Left cardiac atrium (tissue), 4 donors: ENCODE measurements at regions not wholly inside any gene's neighbourhood (a gene's known extent, or its start where the extent isn't known, plus 50 kb on each side); places are given as distances from the start of the nearest gene placed in this dataset.

ENCODE experiments used
- ATAC-seq, 2 donors: fragments of 200-7000 bp; cut with Tn5 transposase; one replicate each; pipeline ENCODE4 v1.9.1; 2020; ENCODE audit warnings: mild to moderate bottlenecking in 2 of 2, moderate library complexity in 2 of 2
- DNase-seq: peaks from one replicate; pipeline ENCODE4 v3.0.0-alpha.2; 2020
- intact Hi-C, 2 donors: fragments of 100-400 bp; cut with DNase I; formaldehyde crosslinking; loops; one replicate each; pipeline versions ENCODE4 v1.14.1 to v1.15.1; 2022 to 2023
- donor health status: DM: no; HTN: yes; CAD: no.
- donor health status: DM: no; HTN: yes; CAD: no; lungs with severe emphysema.
- donor health status: DM: yes; HTN: yes; CAD: no.
- donor health status: Dilated cardiomyopathy.

- no peak for DNase-seq
Observed at GRCh38 chr2:15796167-15796942, 144.0 kb upstream of the MYCN start.

GRCh38 chr2:15797231-15797938 lies 143.0 kb upstream of the MYCN start:
- no peak for ATAC-seq

More at GRCh38 chr2:15796167-15796942, 144.0 kb upstream of the MYCN start:
- intact Hi-C loops = no loop called here
- no peak for ATAC-seq

GRCh38 chr2:15797939-15798281 lies 142.4 kb upstream of the MYCN start:
- ATAC-seq (no peak), DNase-seq (no peak)
- intact Hi-C loops = no loop called here

More at GRCh38 chr2:15797231-15797938, 143.0 kb upstream of the MYCN start:
- no peak for DNase-seq
- intact Hi-C loops = no loop called here

- ATAC-seq = no peak
- no peak for DNase-seq
- intact Hi-C loops = no loop called here
Observed at GRCh38 chr2:15798701-15799431, 141.5 kb upstream of the MYCN start.

- no peak for ATAC-seq
- no peak for DNase-seq
- intact Hi-C loops = no loop called here
Observed at GRCh38 chr2:15799432-15799827, 140.9 kb upstream of the MYCN start.

- intact Hi-C loops = no loop called here
- DNase-seq (no peak), ATAC-seq (peak; percentile 50 to 70)
Observed at GRCh38 chr2:15800495-15801329, 139.6 kb upstream of the MYCN start.

GRCh38 chr2:15801439-15801838 lies 138.9 kb upstream of the MYCN start:
- DNase-seq (no peak), ATAC-seq (no peak)
- intact Hi-C loops = no loop called here

GRCh38 chr2:15801904-15802303 lies 138.4 kb upstream of the MYCN start:
- DNase-seq (no peak), ATAC-seq (no peak)
- intact Hi-C loops = no loop called here

- no peak for ATAC-seq
- intact Hi-C loops = no loop called here
- DNase-seq = no peak
Observed at GRCh38 chr2:15802657-15803542, 137.4 kb upstream of the MYCN start.

- DNase-seq = no peak
- intact Hi-C loops = no loop called here
- ATAC-seq = no peak
Observed at GRCh38 chr2:15803543-15804245, 136.7 kb upstream of the MYCN start.

- no peak for DNase-seq
- no peak for ATAC-seq
- intact Hi-C loops = no loop called here
Observed at GRCh38 chr2:15804246-15804619, 136.1 kb upstream of the MYCN start.

GRCh38 chr2:15804691-15805090 lies 135.7 kb upstream of the MYCN start:
- ATAC-seq (no peak), DNase-seq (no peak)
- intact Hi-C loops = no loop called here

GRCh38 chr2:15805206-15805605 lies 135.1 kb upstream of the MYCN start:
- intact Hi-C loops = no loop called here
- DNase-seq = no peak
- ATAC-seq = no peak

GRCh38 chr2:15805772-15806171 lies 134.6 kb upstream of the MYCN start:
- intact Hi-C loops = no loop called here
- ATAC-seq (no peak), DNase-seq (no peak)

GRCh38 chr2:15806801-15807417 lies 133.4 kb upstream of the MYCN start:
- intact Hi-C loops = no loop called here
- no peak for DNase-seq
- no peak for ATAC-seq

- intact Hi-C loops = no loop called here
- ATAC-seq (no peak), DNase-seq (no peak)
Observed at GRCh38 chr2:15807418-15808203, 132.7 kb upstream of the MYCN start.
